HepG2 (cell line): ENCODE measurements at regions not wholly inside any gene's neighbourhood (a gene's known extent, or its start where the extent isn't known, plus 50 kb on each side); places are given as distances from the start of the nearest gene placed in this dataset.

Experiments
- ATAC-seq: fragments of 200-7000 bp; cut with Tn5 transposase; 3 replicates; pipeline ENCODE4 v1.9.1; 2020; ENCODE audit warnings: mild to moderate bottlenecking, moderate library complexity
- BruUV-seq: library from RNA; stranded (reverse); fragments of 400-500 nt; replicated peaks from 2 replicates; lab custom pipeline; 2021; lab: Mats Ljungman, UMichigan
- CTCF ChIA-PET: fragments of 300-600 bp; formaldehyde crosslinking; extraction: SDS; loops from one replicate; lab custom pipeline; 2021; ENCODE audit warnings: low total read pairs, inconsistent platforms, low intra/inter-chr PET ratio; lab: Yijun Ruan, JAX
- POLR2A ChIA-PET: fragments of 350-600 bp; sonication (Branson Sonifier 250); formaldehyde crosslinking; loops from one replicate; lab custom pipeline; 2020; ENCODE audit warnings: antibody characterized with exemption, inconsistent platforms; lab: Yijun Ruan, JAX
- DNase-seq: peaks from one replicate; pipeline ENCODE4 v3.0.0-alpha.2; 2015; ENCODE audit warnings: low spot score
- FAIRE-seq: peaks from 3 replicates; lab custom pipeline; 2011; peaks lifted over from hg19 to GRCh38; lab: Jason Lieb, UNC
- H2AFZ ChIP-seq: one replicate; pipeline ENCODE4 v1.6.1; 2011; ENCODE audit warnings: low read length, inconsistent platforms
- H3K27ac ChIP-seq: fragments of 300-600 bp; 3 replicates; pipeline ENCODE4 v1.8.0; 2011; ENCODE audit warnings: mixed run types, mild to moderate bottlenecking, mixed read lengths, low read length, inconsistent platforms; ENCODE audit not compliant: insufficient read depth; ENCODE audit errors: extremely low read length
- H3K27me3 ChIP-seq, 2 experiments: fragments of 200-600 bp in 1 of 2; 2 replicates in 1 of 2; 3 replicates in 1 of 2; pipeline versions ENCODE4 v1.6.0 to v1.8.0; 2011; ENCODE audit warnings: low read length in 2 of 2, mild to moderate bottlenecking in 2 of 2, moderate library complexity in 2 of 2, inconsistent platforms in 1 of 2; ENCODE audit not compliant: insufficient read depth in 2 of 2, control insufficient read depth in 1 of 2
- H3K36me3 ChIP-seq, 2 experiments: fragments of 200-600 bp in 1 of 2; replicated peaks in 1 of 2; 2 replicates in 1 of 2; 3 replicates in 1 of 2; pipeline versions ENCODE4 v1.5.1 to v1.8.0; 2011; ENCODE audit warnings: low read length in 2 of 2, inconsistent platforms in 1 of 2; ENCODE audit not compliant: insufficient read depth in 2 of 2, control insufficient read depth in 1 of 2
- H3K4me1 ChIP-seq: 2 replicates; pipeline ENCODE4 v1.5.1; 2012; ENCODE audit warnings: low read length, inconsistent platforms; ENCODE audit not compliant: insufficient read depth
- H3K4me2 ChIP-seq: 2 replicates; pipeline ENCODE4 v1.6.0; 2011; ENCODE audit warnings: low read depth, low read length, inconsistent platforms
- H3K4me3 ChIP-seq, 3 experiments: fragments of 200-600 bp in 1 of 3; sonication (generic), shearing (Covaris generic) in 1 of 3; replicated peaks in 1 of 3; 2 replicates each; pipeline ENCODE4 v1.5.1; 2011 to 2016; ENCODE audit warnings: low read length in 3 of 3, inconsistent platforms in 2 of 3, low read depth in 2 of 3, mild to moderate bottlenecking in 2 of 3, control low read depth in 1 of 3, mixed read lengths in 1 of 3; ENCODE audit not compliant: insufficient read depth in 1 of 3
- H3K79me2 ChIP-seq: one replicate; pipeline ENCODE4 v1.6.1; 2011; ENCODE audit warnings: low read length, inconsistent platforms; ENCODE audit not compliant: insufficient read depth
- H3K9ac ChIP-seq: 2 replicates; pipeline ENCODE4 v1.6.0; 2011; ENCODE audit warnings: mild to moderate bottlenecking, low read depth, low read length, inconsistent platforms; ENCODE audit not compliant: insufficient read depth
- H3K9me3 ChIP-seq: 2 replicates; pipeline ENCODE4 v1.5.1; 2012; ENCODE audit warnings: mild to moderate bottlenecking, low read length
- H4K20me1 ChIP-seq: 2 replicates; pipeline ENCODE4 v1.6.0; 2011; ENCODE audit warnings: inconsistent platforms, mild to moderate bottlenecking, low read length, moderate library complexity; ENCODE audit not compliant: insufficient read depth
- BRCA1 ChIP-seq: sonication (generic); formaldehyde crosslinking; IDR thresholded peaks from 2 replicates; pipeline ENCODE4 v1.4.0; 2020; ENCODE audit warnings: missing genetic modification reagents
- CAMTA2 ChIP-seq: sonication (generic); formaldehyde crosslinking; IDR thresholded peaks from 2 replicates; pipeline ENCODE4 v1.4.0; 2020; ENCODE audit warnings: mild to moderate bottlenecking, missing genetic modification reagents, borderline replicate concordance
- CCDC6 ChIP-seq: sonication (generic); formaldehyde crosslinking; IDR thresholded peaks from 2 replicates; pipeline ENCODE4 v1.8.1; 2022; ENCODE audit warnings: mild to moderate bottlenecking, missing genetic modification reagents, moderate library complexity
- EEA1 ChIP-seq: sonication (generic); formaldehyde crosslinking; IDR thresholded peaks from 2 replicates; pipeline ENCODE4 v1.5.1; 2020; ENCODE audit warnings: mild to moderate bottlenecking, missing genetic modification reagents, borderline replicate concordance
- HNF4G ChIP-seq, 2 experiments: sonication (generic) in 1 of 2; formaldehyde crosslinking in 1 of 2; IDR thresholded peaks; 2 replicates each; pipeline versions ENCODE4 v1.4.0 to v1.6.1; 2011 to 2020; ENCODE audit warnings: borderline replicate concordance in 2 of 2, low read depth in 2 of 2, mild to moderate bottlenecking in 2 of 2, low read length in 1 of 2, missing genetic modification reagents in 1 of 2, moderate library complexity in 1 of 2
- HNRNPH1 ChIP-seq: fragments of 200-400 bp; formaldehyde crosslinking; optimal IDR thresholded peaks from 2 replicates; pipeline ENCODE3; 2017; ENCODE audit warnings: mild to moderate bottlenecking, low read depth, low read length
- MAZ ChIP-seq, 2 experiments: sonication (generic) in 1 of 2; formaldehyde crosslinking in 1 of 2; IDR thresholded peaks; 2 replicates each; pipeline versions ENCODE4 v1.5.0 to v1.6.1; 2012 to 2020; ENCODE audit warnings: low read depth in 2 of 2, mild to moderate bottlenecking in 2 of 2, borderline replicate concordance in 1 of 2, improper control_type of control experiment in 1 of 2, low read length in 1 of 2, missing genetic modification reagents in 1 of 2, moderate library complexity in 1 of 2
- NFE2 ChIP-seq: sonication (generic); formaldehyde crosslinking; IDR thresholded peaks from 2 replicates; pipeline ENCODE4 v1.4.0; 2020; ENCODE audit warnings: missing genetic modification reagents
- PHF5A ChIP-seq: IDR thresholded peaks from one replicate; pipeline ENCODE4 v1.6.1; 2018; ENCODE audit warnings: low read depth, missing genetic modification reagents; ENCODE audit not compliant: unreplicated experiment
- TCF12 ChIP-seq, 2 experiments: fragments of 450-650 bp in 1 of 2; sonication (generic) in 1 of 2; formaldehyde crosslinking in 1 of 2; IDR thresholded peaks; 2 replicates each; pipeline versions ENCODE4 v1.6.1 to v1.8.0; 2017 to 2022; ENCODE audit warnings: antibody characterized with exemption in 1 of 2, mild to moderate bottlenecking in 1 of 2, missing genetic modification reagents in 1 of 2, moderate library complexity in 1 of 2
- ZNF17 ChIP-seq: sonication (generic); formaldehyde crosslinking; IDR thresholded peaks from 2 replicates; pipeline ENCODE4 v1.5.0; 2020; ENCODE audit warnings: mild to moderate bottlenecking, missing genetic modification reagents
- ZNF207 ChIP-seq: fragments of 450-650 bp; IDR thresholded peaks from 2 replicates; pipeline ENCODE4 v1.6.1; 2016; ENCODE audit warnings: antibody characterized with exemption, borderline replicate concordance
- ZSCAN31 ChIP-seq: sonication (generic); formaldehyde crosslinking; IDR thresholded peaks from 2 replicates; pipeline ENCODE4 v1.5.0; 2020; ENCODE audit warnings: low read depth, mild to moderate bottlenecking, missing genetic modification reagents
- WGBS: methylation state at CpG from one replicate; pipeline ENCODE4 v1.1.6; 2017; ENCODE audit warnings: low lambda C conversion rate; 5-methylcytosine and 5-hydroxymethylcytosine counted together
- in situ Hi-C: cut with HindIII; loops from 2 replicates; pipeline ENCODE4 v1.10.0; 2017; ENCODE audit warnings: low pct_unique_long_range_greater_than_20kb; ENCODE audit not compliant: extremely low pct_ligation_motif_present
- intact Hi-C: fragments of 100-400 bp; cut with micrococcal nuclease; formaldehyde crosslinking; loops from one replicate; pipeline ENCODE4 v1.10.0; 2022; ENCODE audit not compliant: unreplicated experiment
- TF ChIP-seq, protein P1 (sequence below): sonication (generic); formaldehyde crosslinking; IDR thresholded peaks from 2 replicates; pipeline ENCODE4 v1.8.1; 2023; ENCODE audit warnings: mild to moderate bottlenecking, moderate library complexity, missing genetic modification reagents
- TF ChIP-seq, protein P2 (sequence below): sonication (generic); formaldehyde crosslinking; IDR thresholded peaks from 2 replicates; pipeline ENCODE4 v1.4.0; 2020; ENCODE audit warnings: mild to moderate bottlenecking, missing genetic modification reagents
- TF ChIP-seq, protein P3 (sequence below): IDR thresholded peaks from 2 replicates; pipeline ENCODE4 v1.6.1; 2016; ENCODE audit warnings: control low read depth

DNA sequence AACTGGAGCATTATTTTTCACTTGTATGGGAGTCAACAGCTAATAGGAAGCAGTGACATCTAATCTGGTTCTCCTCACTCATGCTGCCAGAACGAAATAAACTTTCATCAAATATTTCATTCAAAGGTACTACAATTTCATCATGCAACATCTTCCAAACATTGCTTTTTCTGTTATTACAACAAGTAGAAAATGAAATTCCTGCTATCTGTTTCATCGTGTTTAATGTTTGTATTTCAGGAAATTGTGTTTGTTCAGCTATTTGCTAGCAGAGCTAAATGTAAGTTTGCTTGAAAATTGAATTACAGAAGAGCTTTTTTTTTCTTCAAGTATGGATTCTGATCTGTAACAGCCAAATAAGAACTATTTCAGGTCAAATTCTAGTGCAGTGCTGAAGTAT is 90.1 kb downstream of the SLITRK6 start:
- Histone ChIP-seq H3K36me3 (no peaks in the 10 kb centered on the region), H3K4me2 (no peak overlapping the region), H3K79me2 (no peaks in the 10 kb centered on the region), H3K9me3 (no peaks in the 10 kb centered on the region), H3K4me1 (no peaks in the 10 kb centered on the region), H2AFZ (no peak overlapping the region), H3K27me3 (no peaks in the 10 kb centered on the region), H3K27ac (no peak overlapping the region), H3K9ac (no peak overlapping the region), H4K20me1 (no peaks in the 10 kb centered on the region), H3K4me3 (no peak overlapping the region)
- TF ChIP-seq ZNF17 (CRISPR knock-in tag), result no peak
- ChIA-PET POLR2A (no interaction called here), CTCF (no interaction called here)
- WGBS, result 0% methylated on average over 2 of the region's 2 CpGs
- FAIRE-seq (no peak), ATAC-seq (no peak), DNase-seq (no peak)
- intact Hi-C loops (no loop called here), in situ Hi-C loops (no loop called here)
- no TSS peak for BruUV-seq

DNA sequence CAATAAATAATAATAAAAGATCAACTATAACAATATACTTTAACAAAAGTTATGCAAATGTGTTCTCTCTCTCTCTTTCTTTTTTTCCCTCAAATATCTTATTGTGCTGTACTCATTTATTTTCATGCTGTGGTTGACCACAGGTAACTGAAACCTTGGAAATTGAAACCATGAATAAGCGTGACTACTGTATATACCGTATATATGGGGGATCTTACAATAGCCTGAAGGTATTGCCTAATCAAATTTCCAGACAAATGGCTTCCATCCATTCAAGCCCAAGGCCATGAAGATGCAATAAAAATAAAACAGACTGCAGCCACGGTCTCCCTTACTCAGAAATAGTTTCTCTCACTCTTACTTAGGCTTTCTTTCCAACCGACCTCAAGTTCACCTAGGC is 98.3 kb downstream of the SLITRK6 start:
- intact Hi-C loops, result no loop called here
- no peak overlapping the region for H3K27ac ChIP-seq
- no peak overlapping the region for H3K4me3 ChIP-seq
- no peak overlapping the region for H2AFZ ChIP-seq
- H3K9me3 ChIP-seq, result peaks cover 5% of the 10 kb centered on the region; the same call in 1 of the 2 replicates
- POLR2A ChIA-PET, result no interaction called here
- H3K79me2 ChIP-seq, result no peaks in the 10 kb centered on the region
- no peak for FAIRE-seq
- H3K36me3 ChIP-seq, result no peaks in the 10 kb centered on the region
- in situ Hi-C loops, result no loop called here
- H4K20me1 ChIP-seq, result no peaks in the 10 kb centered on the region
- DNase-seq, result no peak
- H3K4me2 ChIP-seq, result no peak overlapping the region
- H3K4me1 ChIP-seq, result no peaks in the 10 kb centered on the region
- BruUV-seq, result no TSS peak
- CTCF ChIA-PET, result no interaction called here
- H3K9ac ChIP-seq, result no peak overlapping the region
- ATAC-seq, result no peak
- H3K27me3 ChIP-seq, result no peaks in the 10 kb centered on the region
- WGBS, result 4% methylated on average over 4 of the region's 4 CpGs
- TF ChIP-seq HNRNPH1 (no peak), TCF12 (IDR thresholded peaks at IDR 0.05) (no peak), TCF12 (CRISPR knock-in tag; IDR thresholded peaks at IDR 0.05) (no peak), CCDC6 (no peak), BRCA1 (CRISPR knock-in tag) (no peak), MAZ (IDR thresholded peaks at IDR 0.05; ENCODE audit: borderline replicate concordance, low read depth, low read length) (no peak), MAZ (CRISPR knock-in tag; IDR thresholded peaks at IDR 0.05; ENCODE audit: low read depth) (no peak), EEA1 (CRISPR knock-in tag) (no peak), HNF4G (IDR thresholded peaks at IDR 0.05; ENCODE audit: borderline replicate concordance, low read depth, low read length) (no peak), HNF4G (CRISPR knock-in tag; IDR thresholded peaks at IDR 0.05; ENCODE audit: borderline replicate concordance, low read depth) (no peak), ZSCAN31 (no peak), PHF5A (CRISPR knock-in tag) (no peak), ZNF207 (no peak), NFE2 (CRISPR knock-in tag) (no peak), CAMTA2 (CRISPR knock-in tag) (no peak)
- TF ChIP-seq, protein P1, sequence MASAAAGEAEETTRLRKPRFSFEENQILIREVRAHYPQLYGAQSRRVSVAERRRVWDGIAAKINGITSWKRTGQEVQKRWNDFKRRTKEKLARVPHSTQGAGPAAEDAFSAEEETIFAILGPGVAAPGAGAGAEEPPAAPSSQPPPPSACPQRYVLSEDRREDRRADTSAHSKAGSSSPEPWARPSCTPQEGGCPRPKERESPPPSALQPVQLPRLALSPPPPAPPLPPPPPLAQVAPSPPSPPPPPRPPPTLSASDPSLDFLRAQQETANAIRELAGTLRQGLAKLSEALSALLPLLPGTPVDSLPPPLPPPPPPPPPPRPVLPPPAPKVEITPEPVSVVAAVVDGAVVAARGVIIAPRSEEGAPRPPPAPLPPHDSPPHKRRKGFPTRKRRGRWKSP (CRISPR knock-in tag), result no peak
- TF ChIP-seq, protein P2, sequence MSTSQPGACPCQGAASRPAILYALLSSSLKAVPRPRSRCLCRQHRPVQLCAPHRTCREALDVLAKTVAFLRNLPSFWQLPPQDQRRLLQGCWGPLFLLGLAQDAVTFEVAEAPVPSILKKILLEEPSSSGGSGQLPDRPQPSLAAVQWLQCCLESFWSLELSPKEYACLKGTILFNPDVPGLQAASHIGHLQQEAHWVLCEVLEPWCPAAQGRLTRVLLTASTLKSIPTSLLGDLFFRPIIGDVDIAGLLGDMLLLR (CRISPR knock-in tag), result no peak
- TF ChIP-seq, protein P3, sequence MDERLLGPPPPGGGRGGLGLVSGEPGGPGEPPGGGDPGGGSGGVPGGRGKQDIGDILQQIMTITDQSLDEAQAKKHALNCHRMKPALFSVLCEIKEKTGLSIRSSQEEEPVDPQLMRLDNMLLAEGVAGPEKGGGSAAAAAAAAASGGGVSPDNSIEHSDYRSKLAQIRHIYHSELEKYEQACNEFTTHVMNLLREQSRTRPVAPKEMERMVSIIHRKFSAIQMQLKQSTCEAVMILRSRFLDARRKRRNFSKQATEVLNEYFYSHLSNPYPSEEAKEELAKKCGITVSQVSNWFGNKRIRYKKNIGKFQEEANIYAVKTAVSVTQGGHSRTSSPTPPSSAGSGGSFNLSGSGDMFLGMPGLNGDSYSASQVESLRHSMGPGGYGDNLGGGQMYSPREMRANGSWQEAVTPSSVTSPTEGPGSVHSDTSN, result no peak
